ENCODE measurements at regions not wholly inside any gene's neighbourhood (a gene's known extent, or its start where the extent isn't known, plus 50 kb on each side); places are given as distances from the start of the nearest gene placed in this dataset.

- Histone ChIP-seq H3K4me3 (ENCODE audit: low read length) (no peak overlapping the region), H3K36me3 (ENCODE audit: control insufficient read depth, low read depth, low read length) (no peaks in the 10 kb centered on the region), H3K9ac (ENCODE audit: low read length) (no peak overlapping the region), H3K27ac (ENCODE audit: low read length) (no peak overlapping the region), H3K9me3 (ENCODE audit: control insufficient read depth, low read depth, low read length) (no peaks in the 10 kb centered on the region), H3K27me3 (ENCODE audit: control insufficient read depth, insufficient read depth, low read length) (no peaks in the 10 kb centered on the region), H3K4me1 (ENCODE audit: control insufficient read depth, low read depth, low read length) (no peaks in the 10 kb centered on the region)
Measured at GRCh38 chr6:24060982-24061754, 64.8 kb upstream of the NRSN1 start.

- no peak overlapping the region for H3K4me3 ChIP-seq (ENCODE audit: low read length)
- H3K4me1 ChIP-seq (ENCODE audit: control insufficient read depth, low read depth, low read length): no peaks in the 10 kb centered on the region
- H3K27ac ChIP-seq (ENCODE audit: low read length): no peak overlapping the region
- no peaks in the 10 kb centered on the region for H3K27me3 ChIP-seq (ENCODE audit: control insufficient read depth, insufficient read depth, low read length)
- no peaks in the 10 kb centered on the region for H3K9me3 ChIP-seq (ENCODE audit: control insufficient read depth, low read depth, low read length)
- H3K36me3 ChIP-seq (ENCODE audit: control insufficient read depth, low read depth, low read length): no peaks in the 10 kb centered on the region
- H3K9ac ChIP-seq (ENCODE audit: low read length): no peak overlapping the region
Measured at GRCh38 chr6:24064106-24064505, 61.9 kb upstream of the NRSN1 start.

- Histone ChIP-seq H3K36me3 (ENCODE audit: control insufficient read depth, low read depth, low read length) (no peaks in the 10 kb centered on the region), H3K4me1 (ENCODE audit: control insufficient read depth, low read depth, low read length) (no peaks in the 10 kb centered on the region), H3K27ac (ENCODE audit: low read length) (no peak overlapping the region), H3K9me3 (ENCODE audit: control insufficient read depth, low read depth, low read length) (no peaks in the 10 kb centered on the region), H3K4me3 (ENCODE audit: low read length) (no peak overlapping the region), H3K27me3 (ENCODE audit: control insufficient read depth, insufficient read depth, low read length) (no peaks in the 10 kb centered on the region), H3K9ac (ENCODE audit: low read length) (no peak overlapping the region)
Measured at GRCh38 chr6:24064832-24065231, 61.2 kb upstream of the NRSN1 start.

GRCh38 chr6:24069526-24069925 is 56.5 kb upstream of the NRSN1 start:
- Histone ChIP-seq H3K36me3 (ENCODE audit: control insufficient read depth, low read depth, low read length) (no peaks in the 10 kb centered on the region), H3K27me3 (ENCODE audit: control insufficient read depth, insufficient read depth, low read length) (no peaks in the 10 kb centered on the region), H3K4me1 (ENCODE audit: control insufficient read depth, low read depth, low read length) (no peaks in the 10 kb centered on the region), H3K27ac (ENCODE audit: low read length) (no peak overlapping the region), H3K4me3 (ENCODE audit: low read length) (no peak overlapping the region), H3K9me3 (ENCODE audit: control insufficient read depth, low read depth, low read length) (no peaks in the 10 kb centered on the region), H3K9ac (ENCODE audit: low read length) (no peak overlapping the region)

GRCh38 chr6:24072038-24072746 is 53.8 kb upstream of the NRSN1 start:
- H3K4me3 ChIP-seq (ENCODE audit: low read length): no peak overlapping the region
- H3K4me1 ChIP-seq (ENCODE audit: control insufficient read depth, low read depth, low read length): no peaks in the 10 kb centered on the region
- H3K9me3 ChIP-seq (ENCODE audit: control insufficient read depth, low read depth, low read length): no peaks in the 10 kb centered on the region
- H3K36me3 ChIP-seq (ENCODE audit: control insufficient read depth, low read depth, low read length): no peaks in the 10 kb centered on the region
- no peaks in the 10 kb centered on the region for H3K27me3 ChIP-seq (ENCODE audit: control insufficient read depth, insufficient read depth, low read length)
- no peak overlapping the region for H3K9ac ChIP-seq (ENCODE audit: low read length)
- no peak overlapping the region for H3K27ac ChIP-seq (ENCODE audit: low read length)

- Histone ChIP-seq H3K9me3 (ENCODE audit: control insufficient read depth, low read depth, low read length) (no peaks in the 10 kb centered on the region), H3K27ac (ENCODE audit: low read length) (no peak overlapping the region)
Measured at GRCh38 chr6:24076011-24076410, 50.0 kb upstream of the NRSN1 start.

More at GRCh38 chr6:24076011-24076410, 50.0 kb upstream of the NRSN1 start:
- Histone ChIP-seq H3K4me3 (ENCODE audit: low read length) (no peak overlapping the region), H3K9ac (ENCODE audit: low read length) (no peak overlapping the region), H3K27me3 (ENCODE audit: control insufficient read depth, insufficient read depth, low read length) (no peaks in the 10 kb centered on the region), H3K4me1 (ENCODE audit: control insufficient read depth, low read depth, low read length) (no peaks in the 10 kb centered on the region), H3K36me3 (ENCODE audit: control insufficient read depth, low read depth, low read length) (no peaks in the 10 kb centered on the region)
